Transverse colon (tissue), 4 donors: ENCODE measurements at regions not wholly inside any gene's neighbourhood (a gene's known extent, or its start where the extent isn't known, plus 50 kb on each side); places are given as distances from the start of the nearest gene placed in this dataset.

ENCODE experiments used
- CTCF ChIP-seq, 5 experiments: fragments of 200-600 bp in 3 of 5; fragments of 450-650 bp in 2 of 5; sonication (generic) in 3 of 5; IDR thresholded peaks; 1 replicate in 2 of 5; 2 replicates in 3 of 5; pipeline ENCODE4 v1.5.1; 2016 to 2017; ENCODE audit warnings: antibody characterized with exemption in 5 of 5, inconsistent platforms in 3 of 5, mild to moderate bottlenecking in 2 of 5, moderate library complexity in 1 of 5
- EP300 ChIP-seq: sonication (generic); formaldehyde crosslinking; IDR thresholded peaks from one replicate; pipeline ENCODE4 v1.6.1; 2017; ENCODE audit warnings: antibody characterized with exemption, low read depth
- POLR2A ChIP-seq: fragments of 450-650 bp; IDR thresholded peaks from one replicate; pipeline ENCODE4 v1.6.1; 2016; ENCODE audit warnings: antibody characterized with exemption, mild to moderate bottlenecking, moderate library complexity
- POLR2AphosphoS5 ChIP-seq, 3 donors: sonication (generic); formaldehyde crosslinking; IDR thresholded peaks; one replicate each; pipeline ENCODE4 v1.6.1; 2016; ENCODE audit warnings: antibody characterized with exemption in 3 of 3

DNA sequence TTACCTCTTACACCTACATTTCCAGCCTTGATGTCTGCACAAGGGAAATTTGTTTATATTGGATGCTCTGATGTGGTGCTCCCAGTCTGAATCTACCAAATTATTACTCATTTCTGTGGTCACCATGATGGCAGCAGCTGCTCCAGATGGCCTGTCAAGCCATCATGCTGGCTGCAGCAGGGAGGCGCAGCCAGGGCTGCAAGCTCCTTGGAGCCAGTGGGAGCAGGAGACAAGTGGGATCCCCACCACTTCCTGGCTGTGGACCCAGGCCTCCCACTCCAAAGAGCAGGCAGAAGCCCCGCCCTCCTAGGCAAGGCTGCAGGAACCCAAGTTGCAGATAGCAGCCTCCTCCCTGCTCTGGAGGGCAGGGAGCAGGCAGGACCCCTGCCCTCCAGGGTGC lies 241.1 kb upstream of the ATP10B start:
- TF ChIP-seq CTCF (IDR thresholded peaks at IDR 0.05) (no peak), POLR2A (no peak), POLR2AphosphoS5 (IDR thresholded peaks at IDR 0.05) (no peak), EP300 (no peak)
